ENCODE measurements at regions not wholly inside any gene's neighbourhood (a gene's known extent, or its start where the extent isn't known, plus 50 kb on each side); places are given as distances from the start of the nearest gene placed in this dataset.
A peak's percentile ranks its signal among the peaks of the same experiment; 100 is the strongest.

GRCh38 chr6:2514965-2515543, 235.7 kb downstream of the MYLK4 start (continued):
- peak; percentile 85 for TF ChIP-seq ZNF142 (CRISPR knock-in tag; IDR thresholded peaks at IDR 0.05)
- TF ChIP-seq, protein P1, sequence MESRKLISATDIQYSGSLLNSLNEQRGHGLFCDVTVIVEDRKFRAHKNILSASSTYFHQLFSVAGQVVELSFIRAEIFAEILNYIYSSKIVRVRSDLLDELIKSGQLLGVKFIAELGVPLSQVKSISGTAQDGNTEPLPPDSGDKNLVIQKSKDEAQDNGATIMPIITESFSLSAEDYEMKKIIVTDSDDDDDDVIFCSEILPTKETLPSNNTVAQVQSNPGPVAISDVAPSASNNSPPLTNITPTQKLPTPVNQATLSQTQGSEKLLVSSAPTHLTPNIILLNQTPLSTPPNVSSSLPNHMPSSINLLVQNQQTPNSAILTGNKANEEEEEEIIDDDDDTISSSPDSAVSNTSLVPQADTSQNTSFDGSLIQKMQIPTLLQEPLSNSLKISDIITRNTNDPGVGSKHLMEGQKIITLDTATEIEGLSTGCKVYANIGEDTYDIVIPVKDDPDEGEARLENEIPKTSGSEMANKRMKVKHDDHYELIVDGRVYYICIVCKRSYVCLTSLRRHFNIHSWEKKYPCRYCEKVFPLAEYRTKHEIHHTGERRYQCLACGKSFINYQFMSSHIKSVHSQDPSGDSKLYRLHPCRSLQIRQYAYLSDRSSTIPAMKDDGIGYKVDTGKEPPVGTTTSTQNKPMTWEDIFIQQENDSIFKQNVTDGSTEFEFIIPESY (CRISPR knock-in tag; IDR thresholded peaks at IDR 0.05): peak; percentile 60; the same call in 1 of the 2 replicates
- TF ChIP-seq GRHL1 (CRISPR knock-in tag; conservative IDR thresholded peaks at IDR 0.05): no peak
- TF ChIP-seq SKI (IDR thresholded peaks at IDR 0.05; ENCODE audit: partially characterized antibody): peak; percentile 95
- TF ChIP-seq ZNF546 (CRISPR knock-in tag; conservative IDR thresholded peaks at IDR 0.05): no peak
- TF ChIP-seq NFAT5 (CRISPR knock-in tag; IDR thresholded peaks at IDR 0.05): no peak
- TF ChIP-seq SIN3B (IDR thresholded peaks at IDR 0.05; ENCODE audit: low read length): no peak
- no peak for TF ChIP-seq SRF (IDR thresholded peaks at IDR 0.05; ENCODE audit: low read depth, low read length)
- 0 out of 2 replicates have a peak, but pooled peaks have one; percentile 79 for TF ChIP-seq ZNF615 (CRISPR knock-in tag; IDR thresholded peaks at IDR 0.05; ENCODE audit: borderline replicate concordance)
- TF ChIP-seq ZNF263 (CRISPR knock-in tag; IDR thresholded peaks at IDR 0.05): 0 out of 2 replicates have a peak, but pooled peaks have one; percentile 32
- peak; percentile 78; the same call in 1 of the 2 replicates for TF ChIP-seq ARNTL (CRISPR knock-in tag; IDR thresholded peaks at IDR 0.05)
- no peak for TF ChIP-seq ZBTB46 (CRISPR knock-in tag; IDR thresholded peaks at IDR 0.05; ENCODE audit: borderline replicate concordance)
